DND-41 (cell line): ENCODE measurements at regions not wholly inside any gene's neighbourhood (a gene's known extent, or its start where the extent isn't known, plus 50 kb on each side); places are given as distances from the start of the nearest gene placed in this dataset.

Source experiments
- ATAC-seq: fragments of 200-7000 bp; cut with Tn5 transposase; 3 replicates; pipeline ENCODE4 v1.9.1; 2021; ENCODE audit warnings: low read depth; ENCODE audit not compliant: insufficient read depth
- DNase-seq: peaks from one replicate; pipeline ENCODE4 v3.0.0-alpha.2; 2020
- H2AFZ ChIP-seq: 2 replicates; pipeline ENCODE4 v1.6.0; 2012; ENCODE audit warnings: low read depth, low read length
- H3K27ac ChIP-seq: 2 replicates; pipeline ENCODE4 v1.5.1; 2012; ENCODE audit warnings: low read length, inconsistent platforms
- H3K27me3 ChIP-seq: fragments of 200-600 bp; sonication (generic); 2 replicates; pipeline ENCODE4 v1.6.0; 2012; ENCODE audit warnings: low read length, mild to moderate bottlenecking, inconsistent platforms; ENCODE audit not compliant: insufficient read depth, poor library complexity
- H3K36me3 ChIP-seq: 2 replicates; pipeline ENCODE4 v1.5.1; 2012; ENCODE audit warnings: low read length, inconsistent platforms; ENCODE audit not compliant: insufficient read depth
- H3K4me1 ChIP-seq: 2 replicates; pipeline ENCODE4 v1.5.1; 2012; ENCODE audit warnings: mild to moderate bottlenecking, low read length; ENCODE audit not compliant: insufficient read depth
- H3K4me2 ChIP-seq: 2 replicates; pipeline ENCODE4 v1.6.0; 2012; ENCODE audit warnings: mild to moderate bottlenecking, moderate library complexity, low read length, inconsistent platforms; ENCODE audit not compliant: insufficient read depth
- H3K4me3 ChIP-seq, 2 experiments: fragments of 200-600 bp in 1 of 2; shearing (Covaris generic) in 1 of 2; 2 replicates each; pipeline ENCODE4 v1.5.1; 2012 to 2016; ENCODE audit warnings: inconsistent platforms in 2 of 2, low read length in 2 of 2, mild to moderate bottlenecking in 2 of 2, low read depth in 1 of 2, moderate library complexity in 1 of 2
- H3K79me2 ChIP-seq: 2 replicates; pipeline ENCODE4 v1.6.0; 2012; ENCODE audit warnings: low read length, inconsistent platforms; ENCODE audit not compliant: insufficient read depth
- H3K9ac ChIP-seq: 2 replicates; pipeline ENCODE4 v1.6.0; 2012; ENCODE audit warnings: low read depth, mild to moderate bottlenecking, inconsistent platforms, low read length, moderate library complexity
- H3K9me3 ChIP-seq: 2 replicates; pipeline ENCODE4 v1.5.1; 2012; ENCODE audit warnings: low read length, moderate library complexity, mild to moderate bottlenecking, inconsistent platforms; ENCODE audit not compliant: insufficient read depth, severe bottlenecking
- H4K20me1 ChIP-seq: 2 replicates; pipeline ENCODE4 v1.6.0; 2012; ENCODE audit warnings: low read length; ENCODE audit not compliant: insufficient read depth
- EZH2 ChIP-seq: IDR thresholded peaks from 3 replicates; pipeline ENCODE4 v1.6.1; 2012; ENCODE audit warnings: borderline replicate concordance, low read depth, mild to moderate bottlenecking, moderate library complexity, low read length, inconsistent platforms; ENCODE audit not compliant: severe bottlenecking
- TF ChIP-seq, protein P1 (sequence below): IDR thresholded peaks from 2 replicates; pipeline ENCODE4 v1.5.1; 2012; ENCODE audit warnings: borderline replicate concordance, low read length, moderate library complexity, mild to moderate bottlenecking; ENCODE audit not compliant: poor library complexity, severe bottlenecking; ENCODE audit errors: extremely low read depth

DNA sequence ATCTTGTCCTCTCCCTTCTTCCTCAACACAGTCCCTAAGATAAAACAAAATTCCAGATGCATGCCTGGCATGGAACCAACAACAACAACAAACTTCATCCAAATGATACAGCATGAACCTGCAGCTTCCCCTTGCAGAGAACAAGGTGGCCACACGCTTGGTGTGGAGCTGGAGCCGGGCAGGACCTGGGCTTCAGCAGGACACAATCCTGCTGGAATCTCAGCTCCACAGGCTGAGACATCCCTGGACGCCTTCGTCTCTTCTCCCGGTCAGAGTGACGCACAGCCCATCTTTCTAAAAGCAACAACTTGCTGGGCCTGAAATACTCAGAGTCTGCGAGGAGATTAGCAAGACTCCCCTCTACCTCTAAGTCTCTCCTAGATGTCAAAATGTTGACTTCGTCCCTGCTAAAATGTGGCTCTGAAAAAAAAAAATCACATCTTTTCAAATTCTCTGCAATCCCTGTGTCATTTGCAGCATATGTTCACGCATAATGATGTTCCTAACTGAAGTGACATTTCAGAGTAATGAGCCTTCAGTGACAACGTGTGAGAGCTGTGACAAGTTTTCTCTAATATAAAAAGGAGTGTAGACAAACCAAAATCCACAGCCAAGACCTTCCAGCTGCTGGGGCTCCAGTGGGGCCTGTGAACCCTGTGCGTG, 1232.3 kb downstream of the TBC1D22A start:
- no peak overlapping the region for H3K4me2 ChIP-seq
- no peak overlapping the region for H3K4me3 ChIP-seq
- H3K4me1 ChIP-seq = no peaks in the 10 kb centered on the region
- H3K36me3 ChIP-seq = no peaks in the 10 kb centered on the region
- H3K27ac ChIP-seq = no peak overlapping the region
- no peaks in the 10 kb centered on the region for H3K27me3 ChIP-seq
- H4K20me1 ChIP-seq = no peaks in the 10 kb centered on the region
- H3K79me2 ChIP-seq = no peaks in the 10 kb centered on the region
- no peak overlapping the region for H3K9ac ChIP-seq
- H2AFZ ChIP-seq = no peak overlapping the region
- TF ChIP-seq, protein P1, sequence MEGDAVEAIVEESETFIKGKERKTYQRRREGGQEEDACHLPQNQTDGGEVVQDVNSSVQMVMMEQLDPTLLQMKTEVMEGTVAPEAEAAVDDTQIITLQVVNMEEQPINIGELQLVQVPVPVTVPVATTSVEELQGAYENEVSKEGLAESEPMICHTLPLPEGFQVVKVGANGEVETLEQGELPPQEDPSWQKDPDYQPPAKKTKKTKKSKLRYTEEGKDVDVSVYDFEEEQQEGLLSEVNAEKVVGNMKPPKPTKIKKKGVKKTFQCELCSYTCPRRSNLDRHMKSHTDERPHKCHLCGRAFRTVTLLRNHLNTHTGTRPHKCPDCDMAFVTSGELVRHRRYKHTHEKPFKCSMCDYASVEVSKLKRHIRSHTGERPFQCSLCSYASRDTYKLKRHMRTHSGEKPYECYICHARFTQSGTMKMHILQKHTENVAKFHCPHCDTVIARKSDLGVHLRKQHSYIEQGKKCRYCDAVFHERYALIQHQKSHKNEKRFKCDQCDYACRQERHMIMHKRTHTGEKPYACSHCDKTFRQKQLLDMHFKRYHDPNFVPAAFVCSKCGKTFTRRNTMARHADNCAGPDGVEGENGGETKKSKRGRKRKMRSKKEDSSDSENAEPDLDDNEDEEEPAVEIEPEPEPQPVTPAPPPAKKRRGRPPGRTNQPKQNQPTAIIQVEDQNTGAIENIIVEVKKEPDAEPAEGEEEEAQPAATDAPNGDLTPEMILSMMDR = no peak
- no peak for TF ChIP-seq EZH2
- ATAC-seq = no peak
- no peaks in the 10 kb centered on the region for H3K9me3 ChIP-seq
- DNase-seq = no peak

DNA sequence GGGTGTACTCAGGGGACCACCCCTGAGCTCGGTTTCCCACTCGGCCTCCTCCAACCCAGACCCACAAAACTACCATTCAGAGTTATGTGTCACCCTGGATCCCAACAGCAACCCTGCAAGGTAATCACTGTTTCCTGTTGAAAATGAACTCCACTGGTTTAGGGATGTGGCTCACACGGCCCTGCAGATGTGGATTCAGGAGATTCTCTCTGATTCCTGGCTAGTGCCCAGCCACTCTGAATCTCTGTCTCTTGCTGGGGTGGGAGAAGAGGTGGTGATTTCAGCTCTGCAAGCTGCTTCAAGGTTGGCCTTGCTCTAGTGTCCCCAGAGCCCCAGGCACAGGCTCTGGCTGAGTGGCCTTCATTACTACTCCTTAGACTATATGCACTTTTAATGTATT, 1231.6 kb downstream of the TBC1D22A start:
- Histone ChIP-seq H3K9me3 (no peaks in the 10 kb centered on the region), H3K4me3 (no peak overlapping the region), H3K4me1 (no peaks in the 10 kb centered on the region), H3K4me2 (no peak overlapping the region), H3K9ac (no peak overlapping the region), H3K27me3 (no peaks in the 10 kb centered on the region), H3K27ac (no peak overlapping the region), H3K36me3 (no peaks in the 10 kb centered on the region), H4K20me1 (no peaks in the 10 kb centered on the region), H3K79me2 (no peaks in the 10 kb centered on the region), H2AFZ (no peak overlapping the region)
- no peak for TF ChIP-seq EZH2
- TF ChIP-seq, protein P1 = no peak
- no peak for DNase-seq
- ATAC-seq = no peak

DNA sequence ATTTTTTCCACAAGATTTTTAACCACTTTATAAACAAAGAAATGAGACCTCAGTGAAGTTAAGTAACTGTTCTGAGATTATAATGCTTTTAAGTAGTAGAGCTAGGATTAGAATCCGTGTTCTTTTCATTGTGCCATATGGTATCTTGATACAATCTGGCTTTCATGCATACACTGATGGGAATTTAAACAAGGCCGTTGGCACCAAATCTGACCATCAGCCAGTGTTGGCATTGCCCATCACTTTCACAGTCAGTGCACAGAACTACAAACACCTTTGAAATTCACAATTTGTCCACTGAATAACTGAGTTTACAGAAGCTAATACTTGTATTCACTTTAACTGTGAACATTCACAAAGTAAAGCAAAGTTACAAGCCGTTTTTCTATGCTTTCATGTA, 1228.0 kb downstream of the TBC1D22A start:
- Histone ChIP-seq H3K4me1 (no peaks in the 10 kb centered on the region), H3K36me3 (no peaks in the 10 kb centered on the region), H3K79me2 (no peaks in the 10 kb centered on the region), H4K20me1 (no peaks in the 10 kb centered on the region), H3K27ac (no peak overlapping the region), H3K4me3 (no peak overlapping the region), H3K9ac (no peak overlapping the region), H2AFZ (no peak overlapping the region), H3K9me3 (peaks cover 2% of the 10 kb centered on the region), H3K4me2 (no peak overlapping the region), H3K27me3 (no peaks in the 10 kb centered on the region)
- DNase-seq = no peak
- TF ChIP-seq EZH2 = no peak
- TF ChIP-seq, protein P1 = no peak
- ATAC-seq = no peak
